H9 (cell line): ENCODE measurements at regions not wholly inside any gene's neighbourhood (a gene's known extent, or its start where the extent isn't known, plus 50 kb on each side); places are given as distances from the start of the nearest gene placed in this dataset.
"Not testable (repeated sequence)": the region's sequence is repeated elsewhere in the genome, so short reads cannot be mapped to it uniquely, and the experiment has no call there.

ENCODE experiments used
- DNase-seq: peaks from one replicate; pipeline ENCODE4 v3.0.0-alpha.2; 2017
- H2AFZ ChIP-seq: one replicate; pipeline ENCODE4 v1.6.1; 2013; ENCODE audit warnings: mild to moderate bottlenecking, low read length, control low read depth, moderate library complexity
- H2AK5ac ChIP-seq: 2 replicates; pipeline ENCODE4 v1.6.1; 2013; ENCODE audit warnings: low read length, control low read depth, mixed read lengths; ENCODE audit not compliant: insufficient read length
- H2BK120ac ChIP-seq: one replicate; pipeline ENCODE4 v1.6.1; 2013; ENCODE audit warnings: low read depth, mild to moderate bottlenecking, low read length, control low read depth, inconsistent platforms; ENCODE audit not compliant: poor library complexity, severe bottlenecking
- H2BK12ac ChIP-seq: 2 replicates; pipeline ENCODE4 v1.6.1; 2013; ENCODE audit warnings: low read length, control low read depth, mixed read lengths, low read depth; ENCODE audit not compliant: insufficient read length
- H2BK15ac ChIP-seq: 2 replicates; pipeline ENCODE4 v1.6.1; 2013; ENCODE audit warnings: low read depth, low read length, control low read depth
- H2BK20ac ChIP-seq: one replicate; pipeline ENCODE4 v1.6.1; 2013; ENCODE audit warnings: low read depth, mild to moderate bottlenecking, low read length, control low read depth, inconsistent platforms; ENCODE audit not compliant: poor library complexity, severe bottlenecking
- H2BK5ac ChIP-seq: 2 replicates; pipeline ENCODE4 v1.6.1; 2013; ENCODE audit warnings: low read length, control low read depth, mixed read lengths; ENCODE audit not compliant: insufficient read length
- H3K14ac ChIP-seq: 2 replicates; pipeline ENCODE4 v1.6.1; 2013; ENCODE audit warnings: low read length, control low read depth; ENCODE audit not compliant: insufficient read depth
- H3K18ac ChIP-seq: 2 replicates; pipeline ENCODE4 v1.6.1; 2013; ENCODE audit warnings: low read depth, mild to moderate bottlenecking, mixed read lengths, low read length, control low read depth; ENCODE audit not compliant: insufficient read length
- H3K23ac ChIP-seq: 2 replicates; pipeline ENCODE4 v1.6.1; 2013; ENCODE audit warnings: low read length, control low read depth, mixed read lengths, low read depth; ENCODE audit not compliant: insufficient read length
- H3K23me2 ChIP-seq: 2 replicates; pipeline ENCODE4 v1.6.1; 2013; ENCODE audit warnings: low read depth, mild to moderate bottlenecking, mixed read lengths, low read length, control low read depth; ENCODE audit not compliant: insufficient read length, poor library complexity, severe bottlenecking
- H3K27ac ChIP-seq: 2 replicates; pipeline ENCODE4 v1.5.1; 2013; ENCODE audit warnings: low read length, control low read depth, mixed read lengths, low read depth; ENCODE audit not compliant: insufficient read length
- H3K27me3 ChIP-seq: 2 replicates; pipeline ENCODE4 v1.6.1; 2013; ENCODE audit warnings: low read length, control low read depth, inconsistent platforms; ENCODE audit not compliant: insufficient read depth
- H3K4ac ChIP-seq: 2 replicates; pipeline ENCODE4 v1.6.1; 2013; ENCODE audit warnings: low read depth, mild to moderate bottlenecking, control low read depth, inconsistent platforms, low read length, moderate library complexity
- H3K4me1 ChIP-seq: 2 replicates; pipeline ENCODE4 v1.6.1; 2013; ENCODE audit warnings: low read length, control low read depth, inconsistent platforms; ENCODE audit not compliant: insufficient read depth
- H3K4me2 ChIP-seq: 2 replicates; pipeline ENCODE4 v1.6.1; 2013; ENCODE audit warnings: low read length, control low read depth, mixed read lengths; ENCODE audit not compliant: insufficient read length, insufficient read depth
- H3K56ac ChIP-seq: 2 replicates; pipeline ENCODE4 v1.6.1; 2013; ENCODE audit warnings: low read depth, mild to moderate bottlenecking, mixed read lengths, low read length, control low read depth; ENCODE audit not compliant: insufficient read length
- H3K79me1 ChIP-seq: 2 replicates; pipeline ENCODE4 v1.6.1; 2013; ENCODE audit warnings: low read depth, mild to moderate bottlenecking, moderate library complexity, low read length, control low read depth, inconsistent platforms; ENCODE audit not compliant: insufficient read depth, poor library complexity, severe bottlenecking
- H3K79me2 ChIP-seq: 2 replicates; pipeline ENCODE4 v1.6.1; 2013; ENCODE audit warnings: low read length, control low read depth, inconsistent platforms; ENCODE audit not compliant: insufficient read depth
- H3K9ac ChIP-seq: 2 replicates; pipeline ENCODE4 v1.6.1; 2013; ENCODE audit warnings: low read length, control low read depth, mixed read lengths; ENCODE audit not compliant: insufficient read length; ENCODE audit errors: extremely low read depth
- H3K9me3 ChIP-seq: one replicate; pipeline ENCODE4 v1.6.1; 2013; ENCODE audit warnings: low read depth, low read length, inconsistent platforms; ENCODE audit not compliant: control insufficient read depth
- H3T11ph ChIP-seq: one replicate; pipeline ENCODE4 v1.6.1; 2013; ENCODE audit warnings: mild to moderate bottlenecking, low read length, control low read depth, inconsistent platforms
- H4K20me1 ChIP-seq: one replicate; pipeline ENCODE4 v1.6.1; 2013; ENCODE audit not compliant: control insufficient read depth, insufficient read length, insufficient read depth
- H4K5ac ChIP-seq: 2 replicates; pipeline ENCODE4 v1.6.1; 2013; ENCODE audit warnings: low read depth, mild to moderate bottlenecking, mixed read lengths, low read length, control low read depth; ENCODE audit not compliant: insufficient read length
- H4K8ac ChIP-seq: replicated peaks from 2 replicates; pipeline ENCODE4 v1.6.1; 2013; ENCODE audit warnings: low read length, control low read depth, mixed read lengths, low read depth; ENCODE audit not compliant: insufficient read length
- H4K91ac ChIP-seq: 2 replicates; pipeline ENCODE4 v1.6.1; 2013; ENCODE audit warnings: low read depth, mild to moderate bottlenecking, moderate library complexity, mixed read lengths, low read length, control low read depth; ENCODE audit not compliant: insufficient read length
- H3K27ac Mint-ChIP-seq, 3 experiments: 2 replicates in 2 of 3; 3 replicates in 1 of 3; pipeline ENCODE4 v1.8.0; 2020 to 2021; ENCODE audit warnings: mixed read lengths in 3 of 3, mild to moderate bottlenecking in 1 of 3, moderate library complexity in 1 of 3
- H3K27me3 Mint-ChIP-seq: 2 replicates; pipeline ENCODE4 v1.8.0; 2021; ENCODE audit warnings: low read depth, mild to moderate bottlenecking, moderate library complexity, mixed read lengths
- H3K36me3 Mint-ChIP-seq, 3 experiments: 2 replicates in 2 of 3; 3 replicates in 1 of 3; pipeline ENCODE4 v1.8.0; 2020 to 2021; ENCODE audit warnings: low read depth in 3 of 3, mixed read lengths in 3 of 3; ENCODE audit not compliant: insufficient read depth in 1 of 3
- H3K4me1 Mint-ChIP-seq, 2 experiments: 2 replicates each; pipeline ENCODE4 v1.8.0; 2020; ENCODE audit warnings: mixed read lengths in 2 of 2
- H3K4me3 Mint-ChIP-seq, 2 experiments: 2 replicates in 1 of 2; 3 replicates in 1 of 2; pipeline ENCODE4 v1.8.0; 2020 to 2021; ENCODE audit warnings: mild to moderate bottlenecking in 2 of 2, mixed read lengths in 2 of 2, moderate library complexity in 1 of 2
- H3K9me3 Mint-ChIP-seq, 2 experiments: 2 replicates in 1 of 2; 3 replicates in 1 of 2; pipeline ENCODE4 v1.8.0; 2020; ENCODE audit warnings: mild to moderate bottlenecking in 2 of 2, mixed read lengths in 2 of 2, moderate library complexity in 1 of 2
- WGBS: extraction: QIAGEN DNeasy Blood & Tissue Kit; methylation state at CpG from one replicate; pipeline ENCODE4 v1.1.7; 2013; ENCODE audit warnings: missing lambda C conversion rate, low lambda C conversion rate, mixed read lengths; ENCODE audit not compliant: insufficient read length; ENCODE audit errors: extremely low coverage; 5-methylcytosine and 5-hydroxymethylcytosine counted together
- TF ChIP-seq, protein P1 (sequence below): fragments of 200-600 bp; sonication (generic); conservative IDR thresholded peaks from 3 replicates; pipeline ENCODE4 v1.8.0; 2021; ENCODE audit warnings: antibody characterized with exemption, mild to moderate bottlenecking

DNA sequence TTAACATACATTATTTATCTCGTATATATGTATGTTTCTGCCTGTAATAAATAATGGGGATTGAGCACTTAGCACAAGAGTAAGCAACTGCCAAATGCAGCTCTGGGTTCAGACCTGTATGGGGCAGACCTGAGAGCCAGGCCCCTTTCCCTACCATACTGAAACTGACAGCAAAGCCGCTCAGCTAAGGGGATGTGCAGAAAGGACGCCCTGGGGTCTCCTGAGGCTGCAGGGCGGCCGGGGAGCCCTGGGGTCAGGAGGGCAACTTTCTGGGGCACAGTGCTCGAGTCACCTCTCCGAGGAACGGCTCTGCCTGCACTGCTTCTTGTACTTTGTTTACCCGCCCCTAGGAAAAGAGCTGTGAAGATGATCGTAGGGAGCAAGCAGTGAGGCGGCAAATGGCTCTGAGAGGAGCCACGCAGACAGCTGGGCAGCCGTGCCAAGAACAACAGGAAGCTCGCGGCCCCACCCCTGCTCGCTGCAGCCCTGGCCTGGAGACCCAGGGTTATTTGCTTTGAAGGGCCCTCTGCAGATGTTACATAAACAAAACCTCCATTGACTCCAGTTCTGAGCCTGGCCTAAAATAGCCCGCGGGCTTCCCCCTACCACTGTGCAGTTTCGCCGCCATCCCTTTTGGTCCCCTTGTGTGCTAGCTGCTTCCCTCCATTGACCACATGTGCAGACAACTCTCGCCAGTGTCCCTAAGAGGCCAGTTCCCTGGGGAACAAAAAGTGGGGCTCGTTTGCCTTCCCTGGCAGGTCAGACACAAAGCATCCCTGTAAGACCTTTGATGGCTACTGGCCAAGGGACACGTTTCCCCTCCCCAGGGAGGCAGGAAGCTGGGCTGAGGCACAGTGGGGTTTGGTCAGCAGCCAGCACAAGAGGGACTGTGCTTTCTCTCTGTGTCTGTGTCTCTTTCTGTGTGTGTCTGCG is 111.3 kb upstream of the LNX1 start:
- no peaks in the 10 kb centered on the region for H3K9me3 ChIP-seq
- peak; percentile 49 for DNase-seq
- H4K5ac ChIP-seq: peak overlapping the region; percentile 65
- no peaks in the 10 kb centered on the region for H3K79me2 ChIP-seq
- H3T11ph ChIP-seq: no peak overlapping the region
- peak overlapping the region in 1 of 3 experiments; percentile 44; a peak in 1 of 7 replicates for H3K27ac Mint-ChIP-seq
- no peak overlapping the region; a peak in 1 of 5 replicates for H3K4me3 Mint-ChIP-seq
- H2BK5ac ChIP-seq: no peak overlapping the region
- H3K27me3 Mint-ChIP-seq: no peaks in the 10 kb centered on the region
- H3K4ac ChIP-seq: no peak overlapping the region
- H3K56ac ChIP-seq: no peak overlapping the region
- H3K18ac ChIP-seq: peak overlapping the region; percentile 50
- no peak overlapping the region for H2AK5ac ChIP-seq
- H3K23me2 ChIP-seq: no peaks in the 10 kb centered on the region
- no CpG with 5 or more reads among the region's 24 CpGs for WGBS
- H4K8ac ChIP-seq: peak overlapping the region; percentile 14
- H3K4me2 ChIP-seq: no peak overlapping the region
- H4K20me1 ChIP-seq: no peaks in the 10 kb centered on the region
- peaks cover 3% of the 10 kb centered on the region; the same call in 1 of the 2 replicates for H3K4me1 ChIP-seq
- H2BK15ac ChIP-seq: 0 out of 2 replicates have a peak overlapping the region, but pooled peaks have one; percentile 54
- H3K36me3 Mint-ChIP-seq: no peaks in the 10 kb centered on the region
- TF ChIP-seq, protein P1, sequence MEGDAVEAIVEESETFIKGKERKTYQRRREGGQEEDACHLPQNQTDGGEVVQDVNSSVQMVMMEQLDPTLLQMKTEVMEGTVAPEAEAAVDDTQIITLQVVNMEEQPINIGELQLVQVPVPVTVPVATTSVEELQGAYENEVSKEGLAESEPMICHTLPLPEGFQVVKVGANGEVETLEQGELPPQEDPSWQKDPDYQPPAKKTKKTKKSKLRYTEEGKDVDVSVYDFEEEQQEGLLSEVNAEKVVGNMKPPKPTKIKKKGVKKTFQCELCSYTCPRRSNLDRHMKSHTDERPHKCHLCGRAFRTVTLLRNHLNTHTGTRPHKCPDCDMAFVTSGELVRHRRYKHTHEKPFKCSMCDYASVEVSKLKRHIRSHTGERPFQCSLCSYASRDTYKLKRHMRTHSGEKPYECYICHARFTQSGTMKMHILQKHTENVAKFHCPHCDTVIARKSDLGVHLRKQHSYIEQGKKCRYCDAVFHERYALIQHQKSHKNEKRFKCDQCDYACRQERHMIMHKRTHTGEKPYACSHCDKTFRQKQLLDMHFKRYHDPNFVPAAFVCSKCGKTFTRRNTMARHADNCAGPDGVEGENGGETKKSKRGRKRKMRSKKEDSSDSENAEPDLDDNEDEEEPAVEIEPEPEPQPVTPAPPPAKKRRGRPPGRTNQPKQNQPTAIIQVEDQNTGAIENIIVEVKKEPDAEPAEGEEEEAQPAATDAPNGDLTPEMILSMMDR: peak; percentile 31; the same call in 2 of the 3 replicates
- no peak overlapping the region for H3K9ac ChIP-seq
- H3K27ac ChIP-seq: no peak overlapping the region
- no peak overlapping the region for H4K91ac ChIP-seq
- peak overlapping the region; percentile 77 for H3K14ac ChIP-seq
- H3K23ac ChIP-seq: no peak overlapping the region
- no peak overlapping the region for H2BK20ac ChIP-seq
- no peak overlapping the region for H2BK120ac ChIP-seq
- no peaks in the 10 kb centered on the region for H3K27me3 ChIP-seq
- peaks cover 10 to 11% of the 10 kb centered on the region in 2 experiments for H3K4me1 Mint-ChIP-seq
- peak overlapping the region; percentile 59 for H2AFZ ChIP-seq
- H2BK12ac ChIP-seq: no peak overlapping the region
- no peaks in the 10 kb centered on the region for H3K79me1 ChIP-seq
- H3K9me3 Mint-ChIP-seq: no peaks in the 10 kb centered on the region

GRCh38 chr4:53701260-53701659 is 110.0 kb upstream of the LNX1 start:
- not testable (repeated sequence) for H3K27me3 ChIP-seq, H3K23ac ChIP-seq, H4K20me1 ChIP-seq, H3K18ac ChIP-seq, H4K91ac ChIP-seq, H3K36me3 Mint-ChIP-seq, H3K9me3 ChIP-seq, H2BK120ac ChIP-seq, H3K27me3 Mint-ChIP-seq, H3T11ph ChIP-seq, H3K4ac ChIP-seq, H3K4me2 ChIP-seq, H3K4me1 ChIP-seq, H3K79me1 ChIP-seq, H2BK20ac ChIP-seq, H4K8ac ChIP-seq, H3K27ac Mint-ChIP-seq, H3K79me2 ChIP-seq, H2BK12ac ChIP-seq, H3K9ac ChIP-seq, H3K23me2 ChIP-seq, H2BK15ac ChIP-seq, H3K9me3 Mint-ChIP-seq, H2BK5ac ChIP-seq, H2AK5ac ChIP-seq, H2AFZ ChIP-seq, DNase-seq, H3K56ac ChIP-seq, H3K4me3 Mint-ChIP-seq, H3K14ac ChIP-seq, H3K27ac ChIP-seq, H4K5ac ChIP-seq
- WGBS: no CpG with 5 or more reads among the region's 6 CpGs
- peaks cover 10 to 11% of the 10 kb centered on the region in 2 experiments for H3K4me1 Mint-ChIP-seq
